Suppressor macrophage treated with lipopolysaccharide for 4 hours (primary cell): ENCODE measurements at regions not wholly inside any gene's neighbourhood (a gene's known extent, or its start where the extent isn't known, plus 50 kb on each side); places are given as distances from the start of the nearest gene placed in this dataset.

Source experiments
- DNase-seq: peaks from one replicate; pipeline ENCODE4 v3.0.0-alpha.2; 2020

- DNase-seq: no peak
These were observed 51.8 kb upstream of the MYCBP2 start for GRCh38 chr13:77378662-77379061.

- DNase-seq: no peak
These were observed 50.1 kb upstream of the MYCBP2 start for GRCh38 chr13:77377016-77377415.
